ENCODE measurements at regions not wholly inside any gene's neighbourhood (a gene's known extent, or its start where the extent isn't known, plus 50 kb on each side); places are given as distances from the start of the nearest gene placed in this dataset.
A peak's percentile ranks its signal among the peaks of the same experiment; 100 is the strongest.

GRCh38 chr3:81938681-81939080, 177.2 kb upstream of the GBE1 start:
- DNase-seq = peak; percentile 3 to 31 (median 24)

DNA sequence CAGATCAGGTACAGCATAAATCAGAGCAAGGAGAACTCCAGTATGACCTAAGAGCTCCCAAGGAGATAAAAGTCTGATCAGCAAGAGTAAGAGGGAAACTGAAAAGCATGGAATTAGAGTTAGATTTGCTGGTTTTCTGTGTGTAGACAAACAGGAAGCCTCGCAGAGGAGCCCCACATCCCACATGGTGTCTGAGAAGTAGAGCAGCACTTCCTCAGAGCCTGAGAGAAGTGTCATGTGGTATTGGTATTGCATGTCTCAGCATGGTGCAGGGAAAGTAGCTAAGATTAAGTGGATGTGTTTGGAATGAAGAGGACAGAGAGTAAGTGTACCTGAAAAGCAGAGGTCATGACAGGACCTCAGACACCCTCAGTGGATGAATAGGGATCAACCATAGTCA, 175.4 kb upstream of the GBE1 start:
- peak; percentile 69 to 73 (median 69) for DNase-seq

- no peak for DNase-seq
These were observed 171.2 kb upstream of the GBE1 start for GRCh38 chr3:81932681-81933080.

DNA sequence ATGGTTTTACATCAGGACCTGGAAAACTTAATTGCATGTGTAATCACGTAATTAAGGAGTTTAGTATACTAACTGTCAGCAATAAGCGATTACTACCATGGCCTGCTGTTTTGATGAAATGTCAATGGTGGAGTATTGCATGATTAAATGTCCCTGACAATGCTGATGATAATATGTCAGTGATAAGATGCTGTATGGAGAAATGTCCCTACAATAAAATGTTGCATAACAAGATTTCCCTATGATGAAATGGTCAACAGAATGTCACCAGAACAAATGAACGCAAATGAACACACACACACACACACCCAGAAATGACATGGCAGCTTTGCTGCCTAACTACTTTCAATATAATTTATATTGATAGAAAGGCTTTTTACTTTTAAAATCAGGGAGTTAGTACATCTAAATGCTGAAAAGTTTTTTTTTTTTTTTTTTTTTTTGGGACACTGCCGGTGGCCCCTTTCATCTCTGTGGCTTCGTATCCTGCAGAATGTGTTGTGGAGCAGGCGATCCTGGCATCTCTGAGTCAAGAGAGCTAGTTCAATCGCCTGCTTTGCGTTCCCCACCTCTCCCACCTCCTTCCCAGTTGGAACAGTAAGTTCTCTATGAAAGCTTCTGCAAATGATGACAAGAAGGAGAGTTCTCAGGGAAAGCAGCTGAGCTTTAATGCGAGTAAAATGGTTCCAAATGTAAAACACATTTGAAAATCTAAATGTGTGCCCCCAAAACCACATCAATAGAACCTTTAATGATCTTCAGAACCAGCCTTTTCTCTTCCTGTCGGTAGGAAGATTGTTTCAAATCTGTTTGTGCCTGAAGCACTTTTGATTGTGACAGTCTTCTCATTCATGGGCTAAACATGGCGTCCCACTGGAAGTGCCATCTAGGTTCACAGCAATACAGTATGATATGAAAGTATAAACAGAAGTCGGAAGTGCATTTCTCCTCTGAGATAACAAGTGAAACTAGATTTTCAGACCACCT, 170.1 kb upstream of the GBE1 start:
- DNase-seq = peak in 2 of 3 donors; percentile 25 to 33

- DNase-seq = no peak
These were observed 168.3 kb upstream of the GBE1 start for GRCh38 chr3:81929697-81930096.

DNA sequence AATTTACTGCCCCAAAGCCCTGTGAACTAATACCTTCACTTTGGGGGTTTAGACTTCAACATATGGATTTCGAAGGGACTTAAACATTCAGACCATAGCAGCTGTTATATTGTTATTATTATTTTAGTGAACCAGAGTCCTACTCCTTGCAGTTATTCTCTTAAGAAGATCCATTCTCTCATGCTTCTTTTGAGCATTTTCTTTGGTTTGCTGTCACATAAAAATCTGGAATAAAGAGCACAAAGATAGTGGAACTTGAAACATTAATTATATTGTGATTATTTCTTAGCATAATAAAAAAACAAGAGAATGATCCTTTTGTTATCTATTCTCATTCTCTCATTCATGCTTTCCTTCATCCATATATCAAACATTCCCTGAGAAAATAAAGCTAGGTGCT, 166.4 kb upstream of the GBE1 start:
- no peak for DNase-seq

DNA sequence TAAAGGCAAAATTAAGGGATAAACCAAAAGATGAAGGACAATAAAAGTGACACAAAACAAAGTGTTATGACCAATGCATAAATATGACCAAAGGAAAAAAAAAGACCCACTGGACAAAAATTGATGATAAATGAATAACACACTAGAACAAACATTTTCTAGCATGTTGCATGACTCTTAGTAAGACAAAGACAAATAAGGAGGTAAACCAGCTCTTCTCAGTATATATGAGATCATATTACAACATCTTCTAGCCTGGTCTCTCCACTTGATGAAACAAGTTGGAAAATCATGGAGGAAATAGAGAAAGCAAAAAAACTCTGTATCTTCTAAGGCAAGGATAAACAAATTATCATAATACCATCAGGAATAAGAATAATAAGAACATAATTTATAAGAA, 163.9 kb upstream of the GBE1 start:
- no peak for DNase-seq

DNA sequence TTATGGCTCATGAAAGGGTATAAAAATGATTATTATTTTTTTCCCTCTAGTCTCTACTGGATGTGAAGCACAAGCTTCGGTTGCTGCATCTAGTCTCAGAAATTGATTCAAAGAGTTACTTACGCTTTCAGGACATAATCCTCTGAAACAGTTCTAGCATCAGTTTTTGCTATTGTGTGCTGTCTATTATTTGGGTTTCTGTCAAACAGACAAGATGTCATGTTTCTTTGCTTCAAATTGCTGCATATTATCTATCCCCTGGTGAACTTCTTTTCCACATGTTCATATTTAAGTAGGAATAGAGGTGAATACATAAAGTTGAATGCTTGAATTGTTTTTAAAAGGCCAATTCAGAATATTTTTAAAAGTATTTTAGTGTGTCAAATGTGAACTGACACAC, 161.6 kb upstream of the GBE1 start:
- DNase-seq = no peak

GRCh38 chr3:81922404-81922803, 161.0 kb upstream of the GBE1 start:
- no peak for DNase-seq

- no peak for DNase-seq
These were observed 159.4 kb upstream of the GBE1 start for GRCh38 chr3:81920816-81921215.

DNA sequence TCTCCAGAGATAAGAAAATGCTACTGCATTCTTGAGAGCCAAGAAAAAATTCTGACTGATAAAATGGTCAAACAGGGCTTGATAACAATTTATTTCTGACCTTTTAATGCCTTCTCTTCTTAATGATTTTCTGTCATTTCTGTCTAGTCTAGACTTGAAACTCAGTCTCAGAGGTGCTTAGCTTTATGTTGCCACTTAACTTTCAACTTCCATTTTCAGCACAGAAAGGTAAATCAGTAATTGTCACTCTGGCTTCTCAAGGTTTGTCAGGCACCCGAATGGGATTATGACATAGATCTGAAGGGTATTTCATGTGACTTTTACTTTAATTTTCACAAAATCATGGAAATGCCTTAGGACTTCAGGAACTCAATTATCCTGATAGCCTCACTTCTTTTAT, 155.4 kb upstream of the GBE1 start:
- DNase-seq = no peak

- DNase-seq = no peak
These were observed 152.6 kb upstream of the GBE1 start for GRCh38 chr3:81913886-81914663.

GRCh38 chr3:81911221-81911620, 149.8 kb upstream of the GBE1 start:
- DNase-seq = no peak

GRCh38 chr3:81910244-81910852, 148.9 kb upstream of the GBE1 start:
- DNase-seq = peak; percentile 63 to 85 (median 72)

DNA sequence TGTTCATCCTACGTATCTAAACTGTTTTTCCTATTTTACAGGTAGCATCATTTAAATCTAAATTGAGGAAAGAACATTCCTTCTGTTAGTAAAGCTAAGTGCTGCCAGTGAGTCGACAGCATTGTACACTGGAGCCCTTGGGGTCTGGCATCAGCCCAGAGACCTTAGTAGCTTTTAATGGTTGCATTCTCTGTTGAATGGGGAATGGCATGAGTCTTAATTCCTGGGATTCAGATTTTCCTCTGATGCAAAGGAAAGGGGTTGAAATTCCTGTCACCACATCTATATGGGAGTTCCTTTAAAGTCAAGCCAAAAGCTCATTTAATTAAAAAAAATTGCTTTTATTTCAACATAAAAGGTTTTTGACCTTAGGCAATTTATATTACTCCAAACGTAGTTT, 148.4 kb upstream of the GBE1 start:
- DNase-seq = no peak

GRCh38 chr3:81908561-81908960, 147.1 kb upstream of the GBE1 start:
- DNase-seq = no peak

GRCh38 chr3:81898336-81898735, 136.9 kb upstream of the GBE1 start:
- DNase-seq = no peak

- DNase-seq = no peak
These were observed 133.2 kb upstream of the GBE1 start for GRCh38 chr3:81894598-81894997.

GRCh38 chr3:81891055-81891895, 129.8 kb upstream of the GBE1 start:
- no peak for DNase-seq

- DNase-seq = no peak
These were observed 127.6 kb upstream of the GBE1 start for GRCh38 chr3:81888914-81889557.

DNA sequence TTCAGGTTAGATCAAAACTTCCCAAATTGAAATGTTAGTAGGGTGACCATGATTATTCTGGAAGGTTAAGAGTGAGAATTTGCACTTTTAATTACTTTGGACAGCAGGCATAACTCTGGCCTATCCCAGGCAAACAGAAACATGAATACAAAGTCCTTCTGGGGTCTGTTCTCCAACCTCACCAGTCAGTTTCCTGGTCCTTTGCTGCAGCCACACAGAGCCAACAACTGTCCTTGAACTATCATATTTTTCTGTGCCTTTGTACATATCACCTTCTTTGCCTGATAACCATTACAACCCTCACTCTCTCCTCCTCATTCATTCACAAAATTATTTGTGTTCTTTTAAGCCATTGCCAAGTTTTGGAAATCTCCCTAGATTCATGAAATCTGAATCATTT, 126.0 kb upstream of the GBE1 start:
- no peak for DNase-seq

DNA sequence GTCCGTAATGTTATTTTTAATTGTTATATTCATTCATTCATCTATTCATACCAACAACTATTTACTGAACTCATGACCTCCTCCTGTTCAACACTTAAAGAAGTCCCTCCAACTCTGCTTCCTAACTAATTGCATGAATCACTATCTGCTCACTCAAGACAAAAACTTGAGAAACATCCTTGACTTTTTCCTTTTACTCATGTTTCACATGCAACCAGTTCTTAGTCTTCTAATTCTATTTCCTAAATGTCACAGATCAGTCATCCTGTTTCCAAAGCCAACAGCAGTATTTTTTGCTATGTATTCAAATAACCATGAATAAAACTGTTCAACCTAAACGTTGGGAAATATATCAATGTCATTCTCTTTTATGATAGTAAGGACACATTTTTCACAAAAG, 124.6 kb upstream of the GBE1 start:
- peak; percentile 4 to 48 (median 46) for DNase-seq

Measured in suppressor macrophage treated with lipopolysaccharide for 1 hour (primary cell).